ENCODE measurements at regions not wholly inside any gene's neighbourhood (a gene's known extent, or its start where the extent isn't known, plus 50 kb on each side); places are given as distances from the start of the nearest gene placed in this dataset.

DNA sequence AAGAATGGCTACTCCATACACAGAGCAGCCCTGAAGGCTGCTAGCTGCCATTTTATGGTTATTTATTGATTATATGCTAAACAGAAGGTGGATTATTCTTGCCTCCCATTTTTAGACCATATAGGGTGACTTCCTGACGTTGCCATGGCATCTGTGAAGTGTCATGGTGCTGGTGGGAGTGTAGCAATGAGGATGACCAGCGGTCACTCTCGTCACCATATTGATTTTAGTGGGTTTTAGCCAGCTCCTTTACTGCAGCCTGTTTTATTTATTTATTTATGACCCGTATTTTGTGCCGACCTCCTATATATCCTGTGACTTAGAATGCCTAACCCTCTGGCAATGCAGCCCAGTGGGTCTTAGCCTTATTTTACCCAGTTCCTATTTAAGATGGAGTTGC lies 553.9 kb downstream of the TNS1 start:
- ATAC-seq (no peak), DNase-seq (ENCODE audit: low spot score) (no peak)
- Mint-ChIP-seq H3K27me3 (ENCODE audit: insufficient read depth, low read depth, poor library complexity) (no peaks in the 10 kb centered on the region), H3K4me1 (no peaks in the 10 kb centered on the region), H3K9me3 (no peaks in the 10 kb centered on the region), H3K4me3 (no peak overlapping the region), H3K27ac (no peak overlapping the region), H3K36me3 (ENCODE audit: low read depth) (no peaks in the 10 kb centered on the region)
- Histone ChIP-seq H4K20me1 (replicated peaks; ENCODE audit: insufficient read depth) (no peaks in the 10 kb centered on the region), H2AFZ (no peak overlapping the region), H3K4me1 (ENCODE audit: insufficient read depth) (no peaks in the 10 kb centered on the region), H3K27ac (ENCODE audit: low read depth) (no peak overlapping the region), H3K36me3 (ENCODE audit: insufficient read depth) (no peaks in the 10 kb centered on the region), H3K9me2 (ENCODE audit: insufficient read depth) (peaks cover 3% of the 10 kb centered on the region; the same call in 1 of the 2 replicates), H3K27me3 (ENCODE audit: insufficient read depth) (no peaks in the 10 kb centered on the region), H3K4me2 (no peak overlapping the region), H3K79me2 (replicated peaks; ENCODE audit: insufficient read depth) (no peaks in the 10 kb centered on the region), H3F3A (replicated peaks; ENCODE audit: low read depth) (no peaks in the 10 kb centered on the region), H3K4me3 (no peak overlapping the region)
- no peak for TF ChIP-seq CREB1 (CRISPR knock-in tag; IDR thresholded peaks at IDR 0.05; ENCODE audit: low read depth)
- TF ChIP-seq, protein P1, sequence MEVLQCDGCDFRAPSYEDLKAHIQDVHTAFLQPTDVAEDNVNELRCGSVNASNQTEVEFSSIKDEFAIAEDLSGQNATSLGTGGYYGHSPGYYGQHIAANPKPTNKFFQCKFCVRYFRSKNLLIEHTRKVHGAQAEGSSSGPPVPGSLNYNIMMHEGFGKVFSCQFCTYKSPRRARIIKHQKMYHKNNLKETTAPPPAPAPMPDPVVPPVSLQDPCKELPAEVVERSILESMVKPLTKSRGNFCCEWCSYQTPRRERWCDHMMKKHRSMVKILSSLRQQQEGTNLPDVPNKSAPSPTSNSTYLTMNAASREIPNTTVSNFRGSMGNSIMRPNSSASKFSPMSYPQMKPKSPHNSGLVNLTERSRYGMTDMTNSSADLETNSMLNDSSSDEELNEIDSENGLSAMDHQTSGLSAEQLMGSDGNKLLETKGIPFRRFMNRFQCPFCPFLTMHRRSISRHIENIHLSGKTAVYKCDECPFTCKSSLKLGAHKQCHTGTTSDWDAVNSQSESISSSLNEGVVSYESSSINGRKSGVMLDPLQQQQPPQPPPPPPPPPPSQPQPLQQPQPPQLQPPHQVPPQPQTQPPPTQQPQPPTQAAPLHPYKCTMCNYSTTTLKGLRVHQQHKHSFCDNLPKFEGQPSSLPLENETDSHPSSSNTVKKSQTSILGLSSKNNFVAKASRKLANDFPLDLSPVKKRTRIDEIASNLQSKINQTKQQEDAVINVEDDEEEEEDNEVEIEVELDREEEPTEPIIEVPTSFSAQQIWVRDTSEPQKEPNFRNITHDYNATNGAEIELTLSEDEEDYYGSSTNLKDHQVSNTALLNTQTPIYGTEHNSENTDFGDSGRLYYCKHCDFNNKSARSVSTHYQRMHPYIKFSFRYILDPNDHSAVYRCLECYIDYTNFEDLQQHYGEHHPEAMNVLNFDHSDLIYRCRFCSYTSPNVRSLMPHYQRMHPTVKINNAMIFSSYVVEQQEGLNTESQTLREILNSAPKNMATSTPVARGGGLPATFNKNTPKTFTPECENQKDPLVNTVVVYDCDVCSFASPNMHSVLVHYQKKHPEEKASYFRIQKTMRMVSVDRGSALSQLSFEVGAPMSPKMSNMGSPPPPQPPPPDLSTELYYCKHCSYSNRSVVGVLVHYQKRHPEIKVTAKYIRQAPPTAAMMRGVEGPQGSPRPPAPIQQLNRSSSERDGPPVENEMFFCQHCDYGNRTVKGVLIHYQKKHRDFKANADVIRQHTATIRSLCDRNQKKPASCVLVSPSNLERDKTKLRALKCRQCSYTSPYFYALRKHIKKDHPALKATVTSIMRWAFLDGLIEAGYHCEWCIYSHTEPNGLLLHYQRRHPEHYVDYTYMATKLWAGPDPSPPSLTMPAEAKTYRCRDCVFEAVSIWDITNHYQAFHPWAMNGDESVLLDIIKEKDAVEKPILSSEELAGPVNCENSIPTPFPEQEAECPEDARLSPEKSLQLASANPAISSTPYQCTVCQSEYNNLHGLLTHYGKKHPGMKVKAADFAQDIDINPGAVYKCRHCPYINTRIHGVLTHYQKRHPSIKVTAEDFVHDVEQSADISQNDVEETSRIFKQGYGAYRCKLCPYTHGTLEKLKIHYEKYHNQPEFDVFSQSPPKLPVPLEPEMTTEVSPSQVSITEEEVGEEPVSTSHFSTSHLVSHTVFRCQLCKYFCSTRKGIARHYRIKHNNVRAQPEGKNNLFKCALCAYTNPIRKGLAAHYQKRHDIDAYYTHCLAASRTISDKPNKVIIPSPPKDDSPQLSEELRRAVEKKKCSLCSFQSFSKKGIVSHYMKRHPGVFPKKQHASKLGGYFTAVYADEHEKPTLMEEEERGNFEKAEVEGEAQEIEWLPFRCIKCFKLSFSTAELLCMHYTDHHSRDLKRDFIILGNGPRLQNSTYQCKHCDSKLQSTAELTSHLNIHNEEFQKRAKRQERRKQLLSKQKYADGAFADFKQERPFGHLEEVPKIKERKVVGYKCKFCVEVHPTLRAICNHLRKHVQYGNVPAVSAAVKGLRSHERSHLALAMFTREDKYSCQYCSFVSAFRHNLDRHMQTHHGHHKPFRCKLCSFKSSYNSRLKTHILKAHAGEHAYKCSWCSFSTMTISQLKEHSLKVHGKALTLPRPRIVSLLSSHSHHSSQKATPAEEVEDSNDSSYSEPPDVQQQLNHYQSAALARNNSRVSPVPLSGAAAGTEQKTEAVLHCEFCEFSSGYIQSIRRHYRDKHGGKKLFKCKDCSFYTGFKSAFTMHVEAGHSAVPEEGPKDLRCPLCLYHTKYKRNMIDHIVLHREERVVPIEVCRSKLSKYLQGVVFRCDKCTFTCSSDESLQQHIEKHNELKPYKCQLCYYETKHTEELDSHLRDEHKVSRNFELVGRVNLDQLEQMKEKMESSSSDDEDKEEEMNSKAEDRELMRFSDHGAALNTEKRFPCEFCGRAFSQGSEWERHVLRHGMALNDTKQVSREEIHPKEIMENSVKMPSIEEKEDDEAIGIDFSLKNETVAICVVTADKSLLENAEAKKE (CRISPR knock-in tag; IDR thresholded peaks at IDR 0.05): no peak
- TF ChIP-seq ZNF114 (CRISPR knock-in tag; IDR thresholded peaks at IDR 0.05): no peak
- TF ChIP-seq, protein P2, sequence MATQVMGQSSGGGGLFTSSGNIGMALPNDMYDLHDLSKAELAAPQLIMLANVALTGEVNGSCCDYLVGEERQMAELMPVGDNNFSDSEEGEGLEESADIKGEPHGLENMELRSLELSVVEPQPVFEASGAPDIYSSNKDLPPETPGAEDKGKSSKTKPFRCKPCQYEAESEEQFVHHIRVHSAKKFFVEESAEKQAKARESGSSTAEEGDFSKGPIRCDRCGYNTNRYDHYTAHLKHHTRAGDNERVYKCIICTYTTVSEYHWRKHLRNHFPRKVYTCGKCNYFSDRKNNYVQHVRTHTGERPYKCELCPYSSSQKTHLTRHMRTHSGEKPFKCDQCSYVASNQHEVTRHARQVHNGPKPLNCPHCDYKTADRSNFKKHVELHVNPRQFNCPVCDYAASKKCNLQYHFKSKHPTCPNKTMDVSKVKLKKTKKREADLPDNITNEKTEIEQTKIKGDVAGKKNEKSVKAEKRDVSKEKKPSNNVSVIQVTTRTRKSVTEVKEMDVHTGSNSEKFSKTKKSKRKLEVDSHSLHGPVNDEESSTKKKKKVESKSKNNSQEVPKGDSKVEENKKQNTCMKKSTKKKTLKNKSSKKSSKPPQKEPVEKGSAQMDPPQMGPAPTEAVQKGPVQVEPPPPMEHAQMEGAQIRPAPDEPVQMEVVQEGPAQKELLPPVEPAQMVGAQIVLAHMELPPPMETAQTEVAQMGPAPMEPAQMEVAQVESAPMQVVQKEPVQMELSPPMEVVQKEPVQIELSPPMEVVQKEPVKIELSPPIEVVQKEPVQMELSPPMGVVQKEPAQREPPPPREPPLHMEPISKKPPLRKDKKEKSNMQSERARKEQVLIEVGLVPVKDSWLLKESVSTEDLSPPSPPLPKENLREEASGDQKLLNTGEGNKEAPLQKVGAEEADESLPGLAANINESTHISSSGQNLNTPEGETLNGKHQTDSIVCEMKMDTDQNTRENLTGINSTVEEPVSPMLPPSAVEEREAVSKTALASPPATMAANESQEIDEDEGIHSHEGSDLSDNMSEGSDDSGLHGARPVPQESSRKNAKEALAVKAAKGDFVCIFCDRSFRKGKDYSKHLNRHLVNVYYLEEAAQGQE (IDR thresholded peaks at IDR 0.05; ENCODE audit: unreplicated experiment): no peak
- TF ChIP-seq STAT1 (IDR thresholded peaks at IDR 0.05; ENCODE audit: unreplicated experiment): no peak
- TF ChIP-seq, protein P3, sequence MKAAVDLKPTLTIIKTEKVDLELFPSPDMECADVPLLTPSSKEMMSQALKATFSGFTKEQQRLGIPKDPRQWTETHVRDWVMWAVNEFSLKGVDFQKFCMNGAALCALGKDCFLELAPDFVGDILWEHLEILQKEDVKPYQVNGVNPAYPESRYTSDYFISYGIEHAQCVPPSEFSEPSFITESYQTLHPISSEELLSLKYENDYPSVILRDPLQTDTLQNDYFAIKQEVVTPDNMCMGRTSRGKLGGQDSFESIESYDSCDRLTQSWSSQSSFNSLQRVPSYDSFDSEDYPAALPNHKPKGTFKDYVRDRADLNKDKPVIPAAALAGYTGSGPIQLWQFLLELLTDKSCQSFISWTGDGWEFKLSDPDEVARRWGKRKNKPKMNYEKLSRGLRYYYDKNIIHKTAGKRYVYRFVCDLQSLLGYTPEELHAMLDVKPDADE (IDR thresholded peaks at IDR 0.05): no peak
- no peak for TF ChIP-seq NANOG (IDR thresholded peaks at IDR 0.05; ENCODE audit: borderline replicate concordance)
- TF ChIP-seq JUNB (IDR thresholded peaks at IDR 0.05; ENCODE audit: unreplicated experiment): no peak
- TF ChIP-seq, protein P4, sequence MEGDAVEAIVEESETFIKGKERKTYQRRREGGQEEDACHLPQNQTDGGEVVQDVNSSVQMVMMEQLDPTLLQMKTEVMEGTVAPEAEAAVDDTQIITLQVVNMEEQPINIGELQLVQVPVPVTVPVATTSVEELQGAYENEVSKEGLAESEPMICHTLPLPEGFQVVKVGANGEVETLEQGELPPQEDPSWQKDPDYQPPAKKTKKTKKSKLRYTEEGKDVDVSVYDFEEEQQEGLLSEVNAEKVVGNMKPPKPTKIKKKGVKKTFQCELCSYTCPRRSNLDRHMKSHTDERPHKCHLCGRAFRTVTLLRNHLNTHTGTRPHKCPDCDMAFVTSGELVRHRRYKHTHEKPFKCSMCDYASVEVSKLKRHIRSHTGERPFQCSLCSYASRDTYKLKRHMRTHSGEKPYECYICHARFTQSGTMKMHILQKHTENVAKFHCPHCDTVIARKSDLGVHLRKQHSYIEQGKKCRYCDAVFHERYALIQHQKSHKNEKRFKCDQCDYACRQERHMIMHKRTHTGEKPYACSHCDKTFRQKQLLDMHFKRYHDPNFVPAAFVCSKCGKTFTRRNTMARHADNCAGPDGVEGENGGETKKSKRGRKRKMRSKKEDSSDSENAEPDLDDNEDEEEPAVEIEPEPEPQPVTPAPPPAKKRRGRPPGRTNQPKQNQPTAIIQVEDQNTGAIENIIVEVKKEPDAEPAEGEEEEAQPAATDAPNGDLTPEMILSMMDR (conservative IDR thresholded peaks at IDR 0.05; ENCODE audit: low read depth in 2 of 2): no peak
- TF ChIP-seq EZH2phosphoT487 (IDR thresholded peaks at IDR 0.05; ENCODE audit: unreplicated experiment): no peak
- TF ChIP-seq ZNF331 (CRISPR knock-in tag; IDR thresholded peaks at IDR 0.05; ENCODE audit: low read depth): no peak
- TF ChIP-seq EZH2 (IDR thresholded peaks at IDR 0.05; ENCODE audit: low read depth, unreplicated experiment): no peak
- TF ChIP-seq POLR2AphosphoS5 (IDR thresholded peaks at IDR 0.05; ENCODE audit: low read depth): no peak
